Prostate gland (tissue), 2 donors: ENCODE measurements at regions not wholly inside any gene's neighbourhood (a gene's known extent, or its start where the extent isn't known, plus 50 kb on each side); places are given as distances from the start of the nearest gene placed in this dataset.

Experiments
- DNase-seq: peaks from one replicate; pipeline ENCODE4 v3.0.0-alpha.2; 2019; ENCODE audit warnings: low spot score
- H3K27ac ChIP-seq, 2 donors: fragments of 200-600 bp; sonication (generic); 2 replicates each; pipeline ENCODE4 v1.5.1; 2017 to 2019
- H3K27me3 ChIP-seq: fragments of 200-600 bp; sonication (generic); replicated peaks from 2 replicates; pipeline ENCODE4 v1.5.1; 2019; ENCODE audit not compliant: insufficient read depth
- H3K36me3 ChIP-seq, 2 donors: fragments of 200-600 bp; sonication (generic); 1 replicate in 1 of 2; 2 replicates in 1 of 2; pipeline versions ENCODE4 v1.5.1 to v1.8.1; 2017 to 2019
- H3K4me1 ChIP-seq: fragments of 200-600 bp; sonication (generic); replicated peaks from 2 replicates; pipeline ENCODE4 v1.5.1; 2019
- H3K4me3 ChIP-seq, 2 donors: fragments of 200-600 bp; sonication (generic); 2 replicates each; pipeline ENCODE4 v1.5.1; 2017 to 2019
- H3K9me3 ChIP-seq: fragments of 200-600 bp; sonication (generic); 2 replicates; pipeline ENCODE4 v1.5.1; 2017
- CTCF ChIP-seq, 4 experiments: fragments of 200-600 bp in 2 of 4; fragments of 450-650 bp in 2 of 4; sonication (generic) in 2 of 4; IDR thresholded peaks; 1 replicate in 3 of 4; 2 replicates in 1 of 4; pipeline ENCODE4 v1.5.1; 2016 to 2019; ENCODE audit warnings: antibody characterized with exemption in 4 of 4, mild to moderate bottlenecking in 2 of 4, moderate library complexity in 2 of 4
- POLR2A ChIP-seq: fragments of 450-650 bp; IDR thresholded peaks from one replicate; pipeline ENCODE4 v1.6.1; 2016; ENCODE audit warnings: antibody characterized with exemption, mild to moderate bottlenecking
- POLR2AphosphoS5 ChIP-seq: sonication (generic); formaldehyde crosslinking; IDR thresholded peaks from one replicate; pipeline ENCODE4 v1.6.1; 2017; ENCODE audit warnings: antibody characterized with exemption
- WGBS: methylation state at CpG from one replicate; pipeline ENCODE4 v1.1.5; 2018; 5-methylcytosine and 5-hydroxymethylcytosine counted together
- intact Hi-C: fragments of 100-400 bp; cut with DNase I; formaldehyde crosslinking; loops from one replicate; pipeline ENCODE4 v1.14.2; 2022

GRCh38 chrX:117645639-117646038 lies 471.0 kb downstream of the KLHL13 start:
- intact Hi-C loops = no loop called here
- no peaks in the 10 kb centered on the region for H3K4me1 ChIP-seq
- no peak overlapping the region for H3K4me3 ChIP-seq
- H3K36me3 ChIP-seq = no peaks in the 10 kb centered on the region
- no peak overlapping the region for H3K27ac ChIP-seq
- no peaks in the 10 kb centered on the region for H3K27me3 ChIP-seq
- DNase-seq = no peak
- 60% methylated on average over 1 of the region's 1 CpG for WGBS
- TF ChIP-seq POLR2AphosphoS5 = no peak
- H3K9me3 ChIP-seq = no peaks in the 10 kb centered on the region

DNA sequence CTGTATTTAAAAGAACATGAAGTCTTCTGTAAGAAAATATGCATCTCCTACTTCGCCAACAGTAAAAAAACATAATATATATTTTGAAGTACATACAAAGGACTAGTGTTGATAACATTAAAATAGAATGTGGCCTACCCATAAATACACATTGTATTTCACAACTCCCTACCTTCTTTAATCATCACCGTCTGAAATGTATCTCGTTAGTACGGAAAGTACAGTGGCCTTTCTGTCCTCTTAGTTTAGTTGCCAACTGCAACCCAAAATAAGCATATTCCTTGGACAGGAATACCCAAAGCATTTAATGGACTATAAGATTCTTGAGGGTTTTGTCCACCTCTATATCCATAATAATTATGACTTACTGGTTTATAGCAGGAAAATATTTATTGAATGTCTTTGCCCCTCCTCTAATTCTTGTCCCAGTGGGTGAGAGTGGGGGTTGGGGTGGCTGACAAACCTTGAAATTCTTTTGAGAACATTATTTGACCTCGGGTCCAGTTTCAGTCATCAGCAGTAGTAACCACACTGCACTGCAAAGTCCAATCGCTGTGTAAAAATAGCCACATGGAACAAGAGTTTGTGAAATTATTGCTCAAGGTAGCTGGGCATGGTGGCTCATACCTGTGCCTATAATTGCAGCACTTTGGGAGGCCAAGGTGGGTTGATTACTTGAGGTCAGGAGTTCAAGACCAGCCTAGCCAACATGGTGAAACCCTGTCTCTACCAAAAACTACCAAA lies 474.5 kb downstream of the KLHL13 start:
- H3K4me3 ChIP-seq = no peak overlapping the region
- H3K27me3 ChIP-seq = no peaks in the 10 kb centered on the region
- no peaks in the 10 kb centered on the region for H3K36me3 ChIP-seq
- TF ChIP-seq CTCF (IDR thresholded peaks at IDR 0.05) (no peak), POLR2AphosphoS5 (no peak), POLR2A (no peak)
- H3K27ac ChIP-seq = no peak overlapping the region
- H3K9me3 ChIP-seq = no peaks in the 10 kb centered on the region
- no peak for DNase-seq
- no peaks in the 10 kb centered on the region for H3K4me1 ChIP-seq
- intact Hi-C loops = no loop called here
- WGBS = 72% methylated on average over 6 of the region's 6 CpGs

DNA sequence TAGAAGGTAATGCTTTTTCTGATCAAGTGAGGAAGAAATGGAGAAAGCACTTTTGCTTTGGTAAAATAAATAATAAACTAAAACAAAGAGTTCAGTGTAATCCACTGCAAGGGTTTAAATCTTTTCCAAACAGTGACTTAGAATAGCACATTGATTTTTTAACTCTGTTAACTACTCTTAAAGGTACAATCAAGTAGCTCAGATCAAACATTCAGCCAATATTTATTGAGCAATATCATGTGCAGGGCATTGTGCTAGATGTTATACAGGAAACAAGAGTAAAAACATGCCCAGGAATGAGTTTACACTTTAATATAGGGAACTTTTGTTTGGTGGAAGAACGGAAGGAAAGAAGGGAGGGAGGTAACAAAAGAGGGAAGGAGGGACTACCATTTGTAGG lies 479.8 kb downstream of the KLHL13 start:
- Histone ChIP-seq H3K27ac (no peak overlapping the region), H3K9me3 (no peaks in the 10 kb centered on the region), H3K4me3 (no peak overlapping the region), H3K27me3 (no peaks in the 10 kb centered on the region), H3K4me1 (no peaks in the 10 kb centered on the region), H3K36me3 (no peaks in the 10 kb centered on the region)
- TF ChIP-seq POLR2A (no peak), CTCF (IDR thresholded peaks at IDR 0.05) (no peak)
- intact Hi-C loops = no loop called here
- no peak for DNase-seq
- WGBS = 26% methylated on average over 1 of the region's 1 CpG

DNA sequence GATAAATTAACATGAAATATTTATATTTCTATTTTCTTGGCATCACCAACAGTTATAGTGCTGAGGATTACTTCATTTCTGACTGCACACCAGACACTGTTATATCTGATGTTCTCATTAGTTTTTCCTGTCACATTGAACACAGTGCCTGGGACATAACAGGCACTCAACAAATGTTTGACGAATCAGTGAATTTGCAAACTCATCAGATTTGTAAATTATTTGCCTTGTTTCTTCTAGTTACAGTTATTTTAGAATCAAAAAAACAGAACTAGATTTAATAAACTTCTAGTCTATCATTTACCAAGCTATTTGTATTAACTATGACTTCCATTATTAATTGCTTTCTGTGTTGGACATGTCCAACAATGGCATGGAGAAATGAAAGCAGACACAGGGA lies 483.3 kb downstream of the KLHL13 start:
- no peak for DNase-seq
- Histone ChIP-seq H3K36me3 (no peaks in the 10 kb centered on the region), H3K27me3 (no peaks in the 10 kb centered on the region), H3K27ac (no peak overlapping the region), H3K4me1 (no peaks in the 10 kb centered on the region), H3K4me3 (no peak overlapping the region), H3K9me3 (no peaks in the 10 kb centered on the region)
- TF ChIP-seq POLR2AphosphoS5 (no peak), POLR2A (no peak), CTCF (IDR thresholded peaks at IDR 0.05) (no peak)
- intact Hi-C loops = no loop called here
- 87% methylated on average over 1 of the region's 1 CpG for WGBS

DNA sequence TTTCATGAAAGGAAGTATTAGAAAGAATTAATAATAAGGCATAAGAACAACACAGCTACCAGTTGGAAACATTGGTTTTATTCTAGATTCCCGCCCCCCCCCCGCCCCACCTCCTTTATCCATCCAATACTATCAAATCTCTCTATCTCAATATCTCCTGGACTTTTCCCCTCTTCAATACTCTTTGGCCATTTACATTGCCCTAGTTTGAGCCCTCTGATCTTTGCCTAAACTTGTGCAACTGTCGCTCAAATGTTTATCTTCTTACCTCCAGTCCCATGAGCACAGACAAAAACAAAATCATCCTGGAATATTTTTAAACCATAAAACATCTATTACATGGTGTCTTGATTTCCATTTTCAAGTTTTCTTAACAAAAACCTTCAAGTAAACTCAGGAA lies 488.2 kb downstream of the KLHL13 start:
- Histone ChIP-seq H3K4me3 (no peak overlapping the region), H3K27ac (no peak overlapping the region), H3K4me1 (no peaks in the 10 kb centered on the region), H3K27me3 (no peaks in the 10 kb centered on the region), H3K36me3 (no peaks in the 10 kb centered on the region), H3K9me3 (no peaks in the 10 kb centered on the region)
- DNase-seq = no peak
- 85% methylated on average over 3 of the region's 3 CpGs for WGBS
- intact Hi-C loops = no loop called here
- no peak for TF ChIP-seq CTCF (IDR thresholded peaks at IDR 0.05)
- TF ChIP-seq POLR2A = no peak
- no peak for TF ChIP-seq POLR2AphosphoS5
